ENCODE measurements at regions not wholly inside any gene's neighbourhood (a gene's known extent, or its start where the extent isn't known, plus 50 kb on each side); places are given as distances from the start of the nearest gene placed in this dataset.
"Not testable (repeated sequence)": the region's sequence is repeated elsewhere in the genome, so short reads cannot be mapped to it uniquely, and the experiment has no call there.

DNA sequence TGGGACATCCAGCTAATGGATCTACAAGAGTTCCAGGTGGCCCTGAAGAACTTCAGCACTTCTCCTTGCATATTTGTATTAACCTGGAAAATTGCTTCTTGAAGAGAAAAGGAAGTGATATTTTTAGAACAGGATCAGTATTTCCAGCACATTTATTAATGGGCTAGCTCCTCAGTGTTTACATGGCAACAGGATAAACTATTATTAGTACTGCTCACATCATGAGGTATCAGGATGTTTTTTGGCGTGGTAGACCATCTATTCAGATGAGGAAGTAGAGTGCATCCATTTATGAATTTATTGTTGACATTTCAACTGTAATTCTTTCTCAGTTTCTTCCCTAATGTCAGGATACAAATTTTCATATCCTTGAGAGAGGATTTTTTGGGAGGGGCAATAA, 144.4 kb downstream of the KCNRG start:
- no peak for DNase-seq

DNA sequence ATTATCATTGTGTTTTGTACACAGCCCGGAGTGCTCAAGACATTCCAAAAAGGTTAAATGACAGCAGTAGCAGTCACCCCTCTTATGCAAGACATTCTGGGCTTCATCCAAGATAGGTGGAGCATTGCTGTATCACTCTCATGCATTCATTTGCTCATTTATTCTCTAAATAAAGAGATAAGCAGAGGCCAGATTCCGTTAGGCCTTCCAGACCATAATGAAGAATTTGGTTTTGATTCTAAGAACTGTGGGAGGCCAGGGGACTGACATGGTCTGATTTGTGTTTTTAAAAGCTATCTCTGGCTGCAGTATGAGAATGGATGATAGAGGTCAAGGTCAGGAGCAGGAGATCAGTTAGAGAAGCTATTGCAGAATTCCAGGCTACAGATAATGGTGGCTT, 145.8 kb downstream of the KCNRG start:
- no peak for DNase-seq

DNA sequence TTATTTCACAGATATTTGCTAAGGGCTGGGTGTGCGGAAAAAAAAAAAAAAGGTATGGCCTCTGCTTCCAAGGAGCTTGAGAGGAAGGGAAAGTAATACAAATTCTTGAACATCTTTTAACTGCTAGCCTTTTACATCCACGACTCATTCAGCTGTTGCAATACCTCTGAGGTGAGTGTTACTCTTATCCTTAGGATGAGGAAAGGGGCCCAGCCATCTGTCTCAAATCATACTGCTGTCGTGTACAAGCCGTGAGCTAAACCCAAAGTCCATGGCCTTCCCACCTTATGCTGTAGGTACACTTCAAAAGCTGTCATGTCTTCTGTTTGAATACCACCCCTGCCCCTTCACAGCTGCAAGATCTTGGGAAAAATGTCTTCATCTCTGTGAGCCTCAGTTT, 146.8 kb downstream of the KCNRG start:
- no peak for DNase-seq

DNA sequence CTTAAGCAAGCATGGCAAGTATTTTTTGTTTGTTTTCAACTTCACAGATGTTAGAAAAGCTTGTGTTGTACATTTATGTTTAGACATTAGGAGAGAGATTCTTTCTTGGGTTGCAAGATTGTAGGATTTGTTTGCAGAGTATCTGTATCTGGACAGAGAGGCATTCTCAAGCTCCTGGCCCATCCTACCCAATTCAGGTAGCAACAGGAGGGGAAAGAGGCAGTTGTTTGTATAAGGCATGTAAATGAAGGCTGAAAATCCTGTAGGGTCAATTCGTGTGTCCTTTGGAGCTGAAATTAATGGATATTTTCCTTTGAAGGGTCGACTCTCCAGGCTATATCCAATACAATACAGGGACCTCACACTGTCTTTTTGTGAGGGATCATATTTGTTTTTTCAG, 147.3 kb downstream of the KCNRG start:
- no peak for DNase-seq

DNA sequence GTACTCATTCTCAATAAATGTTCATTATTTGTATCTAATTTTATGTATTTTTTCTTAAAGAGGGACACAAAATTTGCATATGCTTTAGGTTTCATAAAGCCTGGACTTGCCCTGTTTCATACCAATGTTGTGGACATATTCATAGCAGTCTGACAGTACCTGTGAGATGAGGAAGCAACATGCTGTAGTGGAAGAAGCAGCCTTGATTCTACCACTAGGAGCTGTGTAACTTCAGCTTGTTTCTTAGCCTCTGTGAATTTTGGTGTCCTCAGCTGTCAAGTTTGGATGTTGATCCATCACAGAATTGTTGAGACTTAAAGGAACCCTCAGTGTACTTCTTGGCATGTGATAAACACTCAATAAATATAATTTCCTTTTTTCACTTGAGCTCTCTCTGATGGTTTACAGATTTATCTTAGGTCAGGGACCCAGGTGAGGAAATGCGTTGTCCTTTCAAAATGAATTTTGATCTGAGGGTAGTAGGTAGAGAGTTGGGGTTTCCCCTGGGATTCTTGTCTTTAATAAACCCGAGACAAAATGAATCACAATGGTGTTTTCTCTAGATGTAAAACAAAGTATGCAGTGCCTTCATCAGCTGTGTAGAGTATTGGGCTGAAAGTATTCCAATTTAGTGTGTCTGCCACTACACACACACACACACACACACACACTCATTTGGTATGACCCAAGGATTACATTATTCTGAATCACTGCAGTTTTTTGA, 152.1 kb downstream of the KCNRG start:
- DNase-seq, result no peak

DNA sequence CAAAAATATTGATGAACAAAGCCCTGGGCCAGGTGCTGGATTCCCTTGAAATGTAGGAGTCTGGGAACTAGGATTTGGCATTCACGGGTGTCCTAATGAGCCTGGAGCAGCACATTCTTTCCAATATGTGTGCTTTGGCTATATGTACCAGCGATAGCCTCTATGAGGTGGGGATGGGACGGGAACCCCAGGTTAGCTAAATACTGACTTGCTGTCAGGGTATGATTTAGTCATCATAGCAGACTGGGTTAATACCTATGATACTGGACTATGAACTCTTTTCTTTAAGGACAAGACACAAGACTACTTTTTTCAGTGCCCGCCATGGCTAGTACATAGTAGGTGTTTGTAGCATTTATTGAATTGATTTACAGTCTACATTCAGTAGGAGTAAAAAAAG, 152.7 kb downstream of the KCNRG start:
- DNase-seq, result no peak

DNA sequence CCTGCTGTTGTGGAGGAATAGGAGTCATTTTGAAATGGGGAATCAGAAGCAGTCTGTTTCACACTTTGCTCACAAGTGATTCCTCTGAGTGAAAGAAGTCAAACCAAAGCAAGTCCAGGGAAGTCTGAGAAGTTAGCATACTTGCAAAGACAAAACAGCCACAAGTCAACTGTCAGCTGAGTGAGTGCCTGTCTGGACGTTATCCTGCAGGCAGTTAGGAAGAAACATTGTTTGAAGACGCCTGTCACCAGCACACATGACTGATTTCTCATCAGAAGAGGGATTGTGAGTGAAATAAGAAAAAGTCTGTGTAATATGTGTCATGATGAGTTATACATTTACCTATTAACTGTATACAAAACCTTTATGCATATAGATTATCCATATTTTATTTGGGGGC, 153.5 kb downstream of the KCNRG start:
- no peak for DNase-seq

DNA sequence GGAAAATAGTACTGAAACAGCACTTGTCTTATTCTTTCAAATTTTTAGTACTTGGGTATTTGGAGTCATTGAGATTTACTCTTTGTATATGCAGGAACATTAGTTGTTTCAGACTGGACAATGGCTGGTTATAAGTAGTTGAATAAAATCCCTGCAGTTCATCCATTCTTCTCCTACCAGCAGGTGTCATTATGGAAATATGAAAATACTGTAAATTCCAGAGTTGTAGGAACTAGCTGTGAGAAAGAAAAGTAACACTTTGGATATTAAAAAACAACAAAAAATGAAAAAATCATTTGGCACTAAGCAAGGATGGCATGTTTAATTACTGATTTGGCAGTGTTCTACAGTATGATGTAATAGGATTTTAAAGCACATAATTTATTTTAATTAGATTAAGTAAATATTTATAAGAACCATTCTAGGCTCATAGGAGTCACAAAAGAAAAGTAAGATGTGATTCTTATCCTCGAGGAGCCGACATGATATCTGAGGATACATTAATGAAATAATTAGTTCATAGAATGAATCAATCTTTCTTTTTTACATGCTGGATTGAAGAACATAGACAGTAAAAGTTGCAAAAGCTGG, 155.3 kb downstream of the KCNRG start:
- DNase-seq, result no peak

DNA sequence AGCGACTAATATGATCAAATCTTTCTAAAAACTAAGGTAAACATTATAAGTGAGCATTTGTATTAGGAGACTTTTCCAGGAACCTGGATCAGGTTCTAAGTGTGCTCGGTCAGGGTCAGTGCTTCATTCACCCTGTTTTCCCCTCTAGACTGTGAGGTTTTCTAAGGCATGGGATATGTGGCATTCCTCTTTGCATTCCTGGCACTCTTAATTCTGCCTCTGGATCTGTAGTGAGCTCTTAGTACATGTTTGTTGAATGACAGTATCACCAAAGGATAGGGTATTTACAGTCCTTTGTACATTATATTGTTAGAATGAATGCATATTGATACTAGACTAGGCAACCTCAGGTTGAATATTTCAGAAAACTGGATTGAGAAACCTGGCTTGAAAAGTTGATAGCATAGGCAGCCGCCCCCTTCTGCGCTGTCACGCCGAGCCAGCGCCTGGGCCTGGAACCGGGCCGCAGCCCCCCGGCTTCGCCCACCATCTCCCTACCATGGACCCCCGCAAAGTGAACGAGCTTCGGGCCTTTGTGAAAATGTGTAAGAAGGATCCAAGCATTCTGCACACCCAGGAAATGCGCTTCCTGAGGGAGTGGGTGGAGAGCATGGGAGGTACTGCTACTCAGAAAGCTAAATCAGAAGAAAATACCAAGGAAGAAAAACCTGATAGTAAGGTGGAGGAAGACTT, 156.5 kb downstream of the KCNRG start:
- DNase-seq, result no peak

DNA sequence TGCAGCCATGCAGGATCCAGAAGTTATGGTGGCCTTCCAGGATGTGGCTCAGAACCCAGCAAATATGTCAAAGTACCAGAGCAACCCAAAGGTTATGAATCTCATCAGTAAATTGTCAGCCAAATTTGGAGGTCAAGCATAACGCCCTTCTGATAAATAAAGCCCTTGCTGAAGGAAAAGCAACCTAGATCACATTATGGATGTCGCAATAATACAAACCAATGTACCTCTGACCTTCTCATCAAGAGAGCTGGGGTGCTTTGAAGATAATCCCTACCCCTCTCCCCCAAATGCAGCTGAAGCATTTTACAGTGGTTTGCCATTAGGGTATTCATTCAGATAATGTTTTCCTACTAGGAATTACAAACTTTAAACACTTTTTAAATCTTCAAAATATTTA, 157.8 kb downstream of the KCNRG start:
- DNase-seq, result not testable (repeated sequence)

DNA sequence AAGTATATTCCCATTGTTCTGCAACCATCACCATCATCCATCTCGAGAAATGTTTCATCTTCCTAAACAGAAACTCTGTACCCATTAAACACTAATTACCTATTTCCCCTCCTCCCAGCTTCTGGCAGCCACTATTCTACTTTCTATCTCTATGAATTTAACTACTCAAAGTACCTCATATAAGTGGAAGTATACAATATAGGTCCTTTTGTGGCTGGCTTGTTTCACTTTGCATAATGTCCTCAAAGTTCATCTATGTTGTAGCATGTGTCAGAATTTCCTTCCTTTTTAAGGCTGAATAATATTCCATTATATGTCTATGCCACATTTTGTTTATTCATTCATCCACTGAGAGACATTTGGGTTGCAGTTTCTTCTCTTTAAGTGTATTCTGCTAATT, 159.4 kb downstream of the KCNRG start:
- no peak for DNase-seq

DNA sequence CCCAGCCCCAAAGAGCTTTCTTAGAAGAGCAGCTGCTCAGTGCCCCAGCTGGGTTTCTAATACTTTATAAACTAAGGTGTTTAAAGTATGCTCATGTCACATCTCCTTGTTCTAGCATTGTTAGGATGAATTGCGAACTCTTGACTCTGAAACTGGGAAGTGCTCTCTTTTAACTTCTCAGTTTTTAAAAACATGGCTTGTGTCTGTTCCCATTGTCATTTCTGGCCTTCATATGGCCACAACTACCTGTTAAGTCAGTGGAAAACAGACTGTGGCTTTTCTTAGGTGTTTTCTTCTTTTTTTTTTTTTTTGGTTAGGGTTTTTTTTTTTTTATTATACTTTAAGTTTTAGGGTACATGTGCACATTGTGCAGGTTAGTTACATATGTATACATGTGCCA, 164.7 kb downstream of the KCNRG start:
- DNase-seq, result no peak

DNA sequence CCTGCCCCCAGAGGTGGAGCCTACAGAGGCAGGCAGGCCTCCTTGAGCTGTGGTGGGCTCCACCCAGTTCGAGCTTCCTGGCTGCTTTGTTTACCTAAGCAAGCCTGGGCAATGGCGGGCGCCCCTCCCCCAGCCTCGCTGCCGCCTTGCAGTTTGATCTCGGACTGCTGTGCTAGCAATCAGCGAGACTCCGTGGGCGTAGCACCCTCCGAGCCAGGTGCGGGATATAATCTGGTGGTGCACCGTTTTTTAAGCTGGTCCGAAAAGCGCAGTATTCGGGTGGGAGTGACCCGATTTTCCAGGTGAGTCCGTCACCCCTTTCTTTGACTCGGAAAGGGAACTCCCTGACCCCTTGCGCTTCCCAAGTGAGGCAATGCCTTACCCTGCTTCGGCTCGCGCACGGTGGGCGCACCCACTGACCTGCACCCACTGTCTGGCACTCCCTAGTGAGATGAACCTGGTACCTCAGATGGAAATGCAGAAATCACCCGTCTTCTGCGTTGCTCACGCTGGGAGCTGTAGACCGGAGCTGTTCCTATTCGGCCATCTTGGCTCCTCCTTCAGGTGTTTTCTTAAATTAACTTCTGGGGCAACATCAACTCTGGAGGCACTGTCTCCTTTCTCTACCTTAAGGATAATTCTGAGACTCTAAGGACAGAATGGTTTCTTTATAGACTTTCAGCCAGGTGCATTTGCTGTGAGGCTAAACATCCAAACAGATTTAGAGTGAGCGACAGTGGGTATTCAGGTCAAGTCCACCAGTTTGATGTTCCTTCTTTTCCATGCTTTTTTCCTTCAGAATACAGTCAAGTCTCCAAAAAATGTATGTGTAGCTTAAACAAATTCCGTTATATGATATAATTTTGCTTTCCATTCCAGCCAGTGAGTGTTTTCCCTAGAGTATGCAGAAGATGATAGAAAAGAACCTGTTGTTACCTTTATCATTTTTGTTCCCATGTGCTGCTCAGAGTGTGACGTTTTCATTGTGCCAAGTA, 170.8 kb downstream of the KCNRG start:
- DNase-seq, result not testable (repeated sequence)

DNA sequence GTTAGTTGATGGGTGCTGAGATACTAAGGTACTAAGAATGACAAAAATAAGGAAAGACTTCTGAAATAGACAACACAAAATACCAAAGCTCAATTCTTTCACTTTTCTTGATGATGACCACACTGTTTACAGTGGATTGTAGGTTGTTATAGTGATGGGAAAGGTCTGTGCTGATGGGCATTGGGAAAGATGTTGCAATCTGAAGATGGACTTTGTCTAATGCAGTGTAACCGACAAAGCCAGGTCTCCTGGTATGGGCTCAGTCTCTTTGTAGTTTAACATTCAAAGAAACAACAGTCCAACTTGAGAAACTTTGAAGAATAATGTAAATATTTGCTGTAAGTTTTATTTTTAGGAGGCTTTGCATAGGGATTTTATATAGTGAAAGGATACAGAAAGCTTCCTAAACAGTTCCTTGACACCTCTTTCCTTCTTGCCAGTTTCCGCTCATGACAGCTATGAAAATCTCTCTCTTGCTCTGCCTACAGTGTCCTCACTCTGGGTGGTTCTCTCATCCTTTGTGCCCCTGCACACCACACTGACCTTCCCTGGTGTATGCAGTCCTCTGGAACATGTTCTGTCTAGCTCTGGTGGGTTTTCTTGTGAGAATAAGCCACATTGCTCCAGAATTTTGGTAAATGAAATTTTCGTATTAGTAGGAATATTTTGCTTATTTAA, 172.2 kb downstream of the KCNRG start:
- no peak for DNase-seq

DNA sequence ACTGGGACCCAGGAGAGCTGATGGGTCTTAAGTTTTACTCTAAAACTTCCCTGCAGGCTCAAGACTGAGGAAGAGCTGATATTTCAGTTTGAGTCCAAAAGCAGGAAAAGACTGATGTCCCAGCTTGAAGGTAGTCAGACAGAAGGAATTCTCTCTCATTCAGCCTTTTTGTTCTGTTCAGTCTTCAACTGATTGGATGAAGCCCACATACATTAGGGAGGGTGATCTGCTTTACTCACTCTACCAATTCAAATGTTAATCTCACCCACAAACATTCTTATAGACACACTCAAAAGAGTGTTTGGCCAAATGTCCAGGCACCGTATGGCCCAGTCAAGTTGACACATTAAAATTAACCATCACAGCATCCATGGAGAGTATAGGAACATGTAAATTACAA, 173.5 kb downstream of the KCNRG start:
- DNase-seq, result no peak

DNA sequence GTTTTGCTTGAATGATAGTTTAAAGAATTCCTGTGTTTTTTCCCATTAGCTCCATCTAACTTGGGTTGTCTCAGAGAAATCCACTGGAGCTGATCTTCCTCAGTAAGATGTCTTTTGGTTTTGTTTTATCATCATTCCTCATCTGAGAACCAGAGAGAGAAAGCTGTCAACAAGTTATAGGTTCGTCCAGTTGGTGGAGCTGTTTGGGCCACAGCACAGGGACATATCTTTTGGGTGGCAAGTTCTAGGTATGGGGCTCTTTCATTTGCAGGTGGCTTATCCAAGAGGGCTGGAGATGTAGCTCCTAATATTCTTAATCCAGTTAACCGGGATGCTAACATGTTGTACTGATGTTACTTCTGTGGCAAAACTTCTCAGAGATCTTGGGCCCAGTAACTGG, 174.2 kb downstream of the KCNRG start:
- peak; percentile 17 for DNase-seq

DNA sequence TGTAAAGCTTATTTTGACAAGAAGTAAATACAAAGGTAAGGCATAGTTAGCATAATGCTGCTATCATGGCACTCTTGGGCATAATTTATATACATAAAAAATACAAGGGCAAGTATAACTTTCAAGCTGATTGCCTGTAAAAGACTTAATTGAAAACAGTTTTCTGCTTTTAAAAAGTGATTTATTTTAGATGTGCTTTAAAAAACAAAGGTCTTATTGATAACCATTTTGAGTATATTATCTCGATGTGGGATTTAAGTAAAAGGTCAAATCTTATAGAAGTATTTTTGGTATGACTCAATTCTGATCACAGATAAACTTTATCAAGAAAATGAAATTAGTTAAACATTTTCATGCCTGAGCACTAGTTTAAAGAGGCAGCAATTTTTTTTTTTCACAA, 175.8 kb downstream of the KCNRG start:
- no peak for DNase-seq

DNA sequence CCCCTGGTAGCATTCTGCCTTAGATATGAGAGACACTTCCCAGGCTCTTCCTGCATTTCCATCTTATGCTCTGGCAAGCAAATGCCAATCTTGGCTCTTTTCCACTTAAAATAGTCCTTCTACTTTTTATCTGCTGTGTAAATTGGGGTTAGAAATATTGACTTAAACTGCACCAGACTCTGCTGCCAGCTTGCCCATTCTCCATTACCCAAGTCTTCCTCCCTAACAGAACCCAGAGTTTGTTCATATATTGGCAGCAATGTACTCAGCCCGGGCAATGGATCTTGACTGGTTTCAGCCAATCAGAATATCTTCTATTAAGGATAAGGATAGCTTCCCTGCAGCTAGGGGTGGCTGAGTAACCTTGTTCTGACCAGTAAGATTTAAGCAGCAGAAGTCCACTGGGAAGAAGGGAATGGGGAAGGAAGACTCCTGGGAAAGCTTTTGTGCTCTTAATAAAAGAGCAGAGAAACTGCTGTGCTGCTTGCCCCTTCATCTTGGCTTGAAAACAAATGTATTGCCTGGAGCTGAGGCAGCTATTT, 177.1 kb downstream of the KCNRG start:
- no peak for DNase-seq

DNA sequence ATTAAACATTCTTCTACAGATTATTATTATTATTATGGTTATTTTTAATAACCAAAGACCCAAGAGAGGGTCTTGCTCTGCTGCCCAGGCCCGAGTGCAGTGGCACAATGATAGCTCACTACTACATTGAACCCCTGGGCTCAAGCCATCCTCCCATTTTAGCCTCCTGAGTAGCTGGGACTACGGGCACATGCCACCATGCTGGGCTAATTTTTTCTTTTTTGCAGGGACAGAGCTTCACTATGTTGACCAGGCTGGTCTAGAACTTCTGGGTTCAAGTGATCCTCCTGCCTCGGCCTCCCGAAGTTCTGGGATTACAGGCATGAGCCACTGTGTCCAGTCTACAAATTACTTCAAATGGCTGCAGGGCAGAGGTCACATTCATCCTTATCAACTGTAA, 179.8 kb downstream of the KCNRG start:
- DNase-seq, result no peak

DNA sequence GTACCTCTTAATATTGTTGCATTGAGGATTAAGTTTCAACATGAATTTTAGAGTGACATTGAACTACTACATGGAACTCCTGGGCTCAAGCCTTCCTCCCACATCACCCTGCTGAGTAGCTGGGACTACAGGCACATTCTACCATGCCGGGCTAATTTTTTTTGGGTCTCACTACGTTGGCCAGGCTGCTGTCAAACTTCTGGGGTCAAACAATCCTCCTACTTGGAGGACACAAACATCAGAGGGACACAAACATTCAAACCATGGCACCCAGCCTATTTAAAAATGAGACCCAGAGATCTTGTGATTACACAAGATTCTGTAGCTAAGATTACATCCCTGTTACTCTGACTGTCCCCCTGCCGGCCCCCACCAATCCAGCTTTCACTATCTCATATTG, 180.9 kb downstream of the KCNRG start:
- DNase-seq, result no peak

DNA sequence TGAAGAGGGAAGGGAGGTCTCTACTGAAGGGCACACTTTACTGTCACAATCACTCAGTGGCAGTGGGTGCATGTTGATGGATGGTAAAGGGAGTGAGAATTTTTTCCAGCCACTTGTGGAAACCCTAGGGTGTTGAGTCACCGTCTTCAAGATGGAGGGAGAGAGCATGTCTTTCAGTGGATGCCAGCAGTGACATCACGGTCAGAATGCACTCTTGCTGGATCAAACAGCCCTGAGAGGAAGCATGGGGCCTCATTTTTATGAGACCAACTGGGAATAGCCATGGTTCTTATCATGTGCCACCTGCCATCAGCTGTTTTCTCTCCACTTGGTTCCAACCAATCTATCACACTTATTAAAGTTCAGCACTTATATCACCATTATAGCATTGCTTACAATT, 182.5 kb downstream of the KCNRG start:
- DNase-seq, result no peak

DNA sequence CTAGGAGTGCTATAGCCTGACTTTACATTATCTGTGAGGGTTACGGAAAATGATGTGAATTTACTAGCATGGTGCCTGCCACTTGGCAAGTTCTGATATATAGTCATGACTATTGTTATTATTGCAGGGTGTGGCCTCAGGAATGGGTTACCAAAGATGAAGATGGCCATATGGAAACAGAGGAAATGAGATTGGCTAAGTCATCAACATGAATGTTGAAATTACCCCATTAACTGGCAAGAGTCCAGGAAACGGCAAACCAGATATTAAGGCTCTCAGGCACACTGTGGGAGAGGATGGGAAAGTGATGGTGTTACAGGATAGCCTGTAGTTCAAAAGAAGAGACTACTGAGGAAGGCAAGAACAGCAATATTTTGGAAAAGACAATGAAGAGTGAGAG, 183.3 kb downstream of the KCNRG start:
- DNase-seq, result no peak
